ENCODE measurements at regions not wholly inside any gene's neighbourhood (a gene's known extent, or its start where the extent isn't known, plus 50 kb on each side); places are given as distances from the start of the nearest gene placed in this dataset.

DNA sequence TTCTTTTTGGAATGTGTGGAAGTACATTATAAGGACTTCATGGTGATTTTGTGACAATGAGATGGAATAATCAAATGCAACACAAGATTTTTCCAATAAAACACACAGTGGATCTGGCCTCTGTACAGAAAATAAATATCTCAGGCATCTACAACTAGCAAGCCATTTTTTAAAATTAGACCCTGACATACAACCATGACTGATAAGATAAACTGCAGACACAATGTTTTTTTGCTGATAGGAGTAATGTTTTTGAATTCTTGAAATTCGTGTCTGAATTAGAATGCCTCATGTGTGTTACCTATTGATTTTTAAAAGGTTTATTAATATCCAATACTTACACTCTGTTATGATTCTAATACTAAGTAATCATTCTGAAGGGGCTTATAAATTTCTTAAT, 328.1 kb downstream of the HGF start:
- H4K8ac ChIP-seq (ENCODE audit: extremely low read depth, insufficient read depth, low read length), result no peak overlapping the region
- no peak overlapping the region for H2BK20ac ChIP-seq (ENCODE audit: low read length)
- no peak overlapping the region for H3K4me2 ChIP-seq (ENCODE audit: insufficient read depth in 1 of 2, low read depth in 2 of 2, low read length in 2 of 2)
- no peak overlapping the region for H2BK15ac ChIP-seq (ENCODE audit: low read length)
- H3K4me1 ChIP-seq (replicated peaks in 1 of 4; ENCODE audit: control insufficient read depth in 3 of 4, insufficient read depth in 4 of 4, low read length in 3 of 4), result no peaks in the 10 kb centered on the region
- no peaks in the 10 kb centered on the region for H3K36me3 ChIP-seq (ENCODE audit: control insufficient read depth in 2 of 4, insufficient read depth in 4 of 4, low read length in 3 of 4)
- no peak overlapping the region for H2BK5ac ChIP-seq (ENCODE audit: low read depth, low read length)
- H2BK12ac ChIP-seq (ENCODE audit: low read depth, low read length), result no peak overlapping the region
- no peak overlapping the region for H2AFZ ChIP-seq (ENCODE audit: low read length)
- ChIA-PET CTCF (ENCODE audit: partially characterized antibody) (interaction anchor here (0.7 kb wide), 1 partner anchor 11 kb away, joined by 3 read pairs; no protein-coding TSS in a partner anchor), POLR2A (ENCODE audit: partially characterized antibody) (no interaction called here)
- H3K79me1 ChIP-seq (ENCODE audit: low read depth, low read length), result no peaks in the 10 kb centered on the region
- H3K79me2 ChIP-seq (ENCODE audit: control insufficient read depth in 1 of 2, insufficient read depth in 2 of 2, low read length in 2 of 2), result no peaks in the 10 kb centered on the region
- H3K4ac ChIP-seq (replicated peaks; ENCODE audit: insufficient read length, low read depth, low read length), result no peak overlapping the region
- no peak overlapping the region for H3K23ac ChIP-seq (ENCODE audit: insufficient read length)
- H2AK5ac ChIP-seq (ENCODE audit: low read depth, low read length), result no peak overlapping the region
- peaks cover 0 to 5% of the 10 kb centered on the region in 2 experiments; a peak in 1 of 4 replicates for H3K9me3 ChIP-seq (ENCODE audit: insufficient read depth in 2 of 2, low read depth in 1 of 2, low read length in 1 of 2)
- H2BK120ac ChIP-seq (replicated peaks; ENCODE audit: low read depth, low read length), result no peak overlapping the region
- no peaks in the 10 kb centered on the region for H4K20me1 ChIP-seq (replicated peaks in 1 of 2; ENCODE audit: control insufficient read depth in 1 of 2, insufficient read depth in 2 of 2, low read length in 2 of 2)
- WGBS, 2 experiments (ENCODE audit: extremely low coverage in 1 of 2, insufficient coverage in 1 of 2, insufficient read length in 1 of 2, insufficient replicate concordance in 2 of 2, low coverage in 1 of 2, low lambda C conversion rate in 2 of 2, missing lambda C conversion rate in 1 of 2), result 93% methylated on average over 1 of the region's 1 CpG; no CpG with 5 or more reads in 1 of the 2 experiments
- TF ChIP-seq CREB1 (IDR thresholded peaks at IDR 0.05) (no peak), BACH1 (IDR thresholded peaks at IDR 0.05; ENCODE audit: low read length) (no peak), TAF1 (IDR thresholded peaks at IDR 0.05; ENCODE audit: low read depth, low read length) (no peak), SAP30 (IDR thresholded peaks at IDR 0.05; ENCODE audit: insufficient read depth, insufficient replicate concordance, low read length) (no peak), CBX5 (IDR thresholded peaks at IDR 0.05; ENCODE audit: low read depth, low read length) (no peak), GTF2F1 (IDR thresholded peaks at IDR 0.05; ENCODE audit: borderline replicate concordance, low read depth, low read length) (no peak)
- TF ChIP-seq, protein P1, sequence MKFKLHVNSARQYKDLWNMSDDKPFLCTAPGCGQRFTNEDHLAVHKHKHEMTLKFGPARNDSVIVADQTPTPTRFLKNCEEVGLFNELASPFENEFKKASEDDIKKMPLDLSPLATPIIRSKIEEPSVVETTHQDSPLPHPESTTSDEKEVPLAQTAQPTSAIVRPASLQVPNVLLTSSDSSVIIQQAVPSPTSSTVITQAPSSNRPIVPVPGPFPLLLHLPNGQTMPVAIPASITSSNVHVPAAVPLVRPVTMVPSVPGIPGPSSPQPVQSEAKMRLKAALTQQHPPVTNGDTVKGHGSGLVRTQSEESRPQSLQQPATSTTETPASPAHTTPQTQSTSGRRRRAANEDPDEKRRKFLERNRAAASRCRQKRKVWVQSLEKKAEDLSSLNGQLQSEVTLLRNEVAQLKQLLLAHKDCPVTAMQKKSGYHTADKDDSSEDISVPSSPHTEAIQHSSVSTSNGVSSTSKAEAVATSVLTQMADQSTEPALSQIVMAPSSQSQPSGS (IDR thresholded peaks at IDR 0.05; ENCODE audit: low read length), result no peak
- TF ChIP-seq, protein P2, sequence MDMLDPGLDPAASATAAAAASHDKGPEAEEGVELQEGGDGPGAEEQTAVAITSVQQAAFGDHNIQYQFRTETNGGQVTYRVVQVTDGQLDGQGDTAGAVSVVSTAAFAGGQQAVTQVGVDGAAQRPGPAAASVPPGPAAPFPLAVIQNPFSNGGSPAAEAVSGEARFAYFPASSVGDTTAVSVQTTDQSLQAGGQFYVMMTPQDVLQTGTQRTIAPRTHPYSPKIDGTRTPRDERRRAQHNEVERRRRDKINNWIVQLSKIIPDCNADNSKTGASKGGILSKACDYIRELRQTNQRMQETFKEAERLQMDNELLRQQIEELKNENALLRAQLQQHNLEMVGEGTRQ (IDR thresholded peaks at IDR 0.05; ENCODE audit: low read length), result no peak
- H3K27ac ChIP-seq (ENCODE audit: low read depth, low read length), result no peak overlapping the region
- peaks cover 0 to 1% (median 0%) of the 10 kb centered on the region in 4 experiments; a peak in 1 of 7 replicates for H3K27me3 ChIP-seq (replicated peaks in 1 of 4; ENCODE audit: control insufficient read depth in 3 of 4, extremely low read depth in 1 of 4, insufficient read depth in 3 of 4, low read length in 3 of 4)
- no peak overlapping the region for H4K91ac ChIP-seq (replicated peaks; ENCODE audit: insufficient read length, low read length)
- DNase-seq (ENCODE audit: low read depth in 1 of 2, low spot score in 2 of 2), result no peak
- H3K23me2 ChIP-seq (ENCODE audit: low read depth, low read length), result no peaks in the 10 kb centered on the region
- no peak overlapping the region for H3K4me3 ChIP-seq (ENCODE audit: extremely low read depth in 1 of 4, insufficient read depth in 2 of 4, low read depth in 3 of 4, low read length in 4 of 4)
- FAIRE-seq, result no peak
- H4K5ac ChIP-seq (ENCODE audit: insufficient read length, low read depth, low read length), result no peak overlapping the region
- no peak overlapping the region for H3K18ac ChIP-seq (ENCODE audit: extremely low read depth, low read length)
- H3K9ac ChIP-seq (replicated peaks in 1 of 4; ENCODE audit: extremely low read depth in 1 of 4, low read depth in 3 of 4, low read length in 3 of 4), result no peak overlapping the region
- no peak overlapping the region for H3K14ac ChIP-seq (ENCODE audit: insufficient read length)
- H3K56ac ChIP-seq (replicated peaks; ENCODE audit: insufficient read length, low read depth, low read length), result no peak overlapping the region
